Spleen (tissue), 7 donors: ENCODE measurements at regions not wholly inside any gene's neighbourhood (a gene's known extent, or its start where the extent isn't known, plus 50 kb on each side); places are given as distances from the start of the nearest gene placed in this dataset.

ENCODE experiments used
- CTCF ChIP-seq, 11 experiments: fragments of 200-600 bp in 7 of 11; fragments of 450-650 bp in 4 of 11; sonication (generic) in 4 of 11; IDR thresholded peaks in 8 of 11; conservative IDR thresholded peaks in 3 of 11; 1 replicate in 7 of 11; 2 replicates in 4 of 11; pipeline versions ENCODE4 v1.4.0 to v1.8.0; 2016 to 2021; ENCODE audit warnings: antibody characterized with exemption in 11 of 11, inconsistent platforms in 4 of 11, mild to moderate bottlenecking in 1 of 11
- POLR2A ChIP-seq, 3 donors: fragments of 450-650 bp; IDR thresholded peaks; one replicate each; pipeline ENCODE4 v1.5.1; 2017; ENCODE audit warnings: antibody characterized with exemption in 3 of 3, mild to moderate bottlenecking in 1 of 3
- donor health status: DM: no; HTN: no; CAD: no; lungs with moderate emphysema.
- donor health status: DM: no; HTN: no; CAD: no.
- donor health status: DM: no; HTN: no; CAD: no.

GRCh38 chr2:7566382-7566881 lies 649.2 kb downstream of the RNF144A start:
- TF ChIP-seq CTCF (IDR thresholded peaks at IDR 0.05 in 8 of 11, conservative IDR thresholded peaks at IDR 0.05 in 3 of 11) (no peak), POLR2A (IDR thresholded peaks at IDR 0.05) (no peak)
